ENCODE measurements at regions not wholly inside any gene's neighbourhood (a gene's known extent, or its start where the extent isn't known, plus 50 kb on each side); places are given as distances from the start of the nearest gene placed in this dataset.

GRCh38 chr1:195054217-195054687 lies 1554.0 kb downstream of the KCNT2 start:
- TF ChIP-seq CTCF (conservative IDR thresholded peaks at IDR 0.05; ENCODE audit: control insufficient read depth, insufficient read depth, low read depth, low read length) = no peak
- no peak for DNase-seq (ENCODE audit: low read depth)
- H3K4me3 ChIP-seq (ENCODE audit: control insufficient read depth, low read depth, low read length) = no peak overlapping the region

- no peak for DNase-seq (ENCODE audit: low read depth)
These were observed 1554.8 kb downstream of the KCNT2 start for GRCh38 chr1:195053478-195053877.

GRCh38 chr1:195047772-195048171 lies 1560.5 kb downstream of the KCNT2 start:
- no peak for TF ChIP-seq CTCF (conservative IDR thresholded peaks at IDR 0.05; ENCODE audit: control insufficient read depth, insufficient read depth, low read depth, low read length)
- DNase-seq (ENCODE audit: low read depth) = no peak
- H3K4me3 ChIP-seq (ENCODE audit: control insufficient read depth, low read depth, low read length) = no peak overlapping the region

More at GRCh38 chr1:195053478-195053877, 1554.8 kb downstream of the KCNT2 start:
- no peak overlapping the region for H3K4me3 ChIP-seq (ENCODE audit: control insufficient read depth, low read depth, low read length)
- TF ChIP-seq CTCF (conservative IDR thresholded peaks at IDR 0.05; ENCODE audit: control insufficient read depth, insufficient read depth, low read depth, low read length) = no peak

GRCh38 chr1:195045072-195045471 lies 1563.2 kb downstream of the KCNT2 start:
- no peak overlapping the region for H3K4me3 ChIP-seq (ENCODE audit: control insufficient read depth, low read depth, low read length)
- TF ChIP-seq CTCF (conservative IDR thresholded peaks at IDR 0.05; ENCODE audit: control insufficient read depth, insufficient read depth, low read depth, low read length) = no peak
- DNase-seq (ENCODE audit: low read depth) = no peak

GRCh38 chr1:195030793-195031192 lies 1577.4 kb downstream of the KCNT2 start:
- no peak for DNase-seq (ENCODE audit: low read depth)
- TF ChIP-seq CTCF (conservative IDR thresholded peaks at IDR 0.05; ENCODE audit: control insufficient read depth, insufficient read depth, low read depth, low read length) = no peak

GRCh38 chr1:195026792-195027191 lies 1581.4 kb downstream of the KCNT2 start:
- H3K4me3 ChIP-seq (ENCODE audit: control insufficient read depth, low read depth, low read length) = no peak overlapping the region
- no peak for DNase-seq (ENCODE audit: low read depth)
- no peak for TF ChIP-seq CTCF (conservative IDR thresholded peaks at IDR 0.05; ENCODE audit: control insufficient read depth, insufficient read depth, low read depth, low read length)

More at GRCh38 chr1:195030793-195031192, 1577.4 kb downstream of the KCNT2 start:
- no peak overlapping the region for H3K4me3 ChIP-seq (ENCODE audit: control insufficient read depth, low read depth, low read length)

GRCh38 chr1:195019385-195019784 lies 1588.9 kb downstream of the KCNT2 start:
- no peak for TF ChIP-seq CTCF (conservative IDR thresholded peaks at IDR 0.05; ENCODE audit: control insufficient read depth, insufficient read depth, low read depth, low read length)
- H3K4me3 ChIP-seq (ENCODE audit: control insufficient read depth, low read depth, low read length) = no peak overlapping the region
- DNase-seq (ENCODE audit: low read depth) = no peak
